MM.1S (cell line): ENCODE measurements at regions not wholly inside any gene's neighbourhood (a gene's known extent, or its start where the extent isn't known, plus 50 kb on each side); places are given as distances from the start of the nearest gene placed in this dataset.

Source experiments
- CTCF ChIP-seq: fragments of 300-600 bp; sonication (generic); IDR thresholded peaks from 2 replicates; pipeline ENCODE4 v1.5.1; 2016; ENCODE audit warnings: antibody characterized with exemption, low read length, mixed read lengths
- EZH2 ChIP-seq: fragments of 300-600 bp; sonication (generic); optimal IDR thresholded peaks from 2 replicates; pipeline ENCODE3; 2017; ENCODE audit warnings: low read depth, mild to moderate bottlenecking, antibody characterized with exemption, low read length, mixed read lengths
- EZH2phosphoT487 ChIP-seq: fragments of 300-600 bp; sonication (generic); IDR thresholded peaks from 2 replicates; pipeline ENCODE4 v1.6.1; 2018; ENCODE audit warnings: antibody characterized with exemption, low read length

GRCh38 chr9:8020186-8020585, 220.6 kb upstream of the DMAC1 start:
- TF ChIP-seq EZH2phosphoT487 (no peak), CTCF (no peak), EZH2 (no peak)
